ENCODE measurements at regions not wholly inside any gene's neighbourhood (a gene's known extent, or its start where the extent isn't known, plus 50 kb on each side); places are given as distances from the start of the nearest gene placed in this dataset.
A peak's percentile ranks its signal among the peaks of the same experiment; 100 is the strongest.

DNA sequence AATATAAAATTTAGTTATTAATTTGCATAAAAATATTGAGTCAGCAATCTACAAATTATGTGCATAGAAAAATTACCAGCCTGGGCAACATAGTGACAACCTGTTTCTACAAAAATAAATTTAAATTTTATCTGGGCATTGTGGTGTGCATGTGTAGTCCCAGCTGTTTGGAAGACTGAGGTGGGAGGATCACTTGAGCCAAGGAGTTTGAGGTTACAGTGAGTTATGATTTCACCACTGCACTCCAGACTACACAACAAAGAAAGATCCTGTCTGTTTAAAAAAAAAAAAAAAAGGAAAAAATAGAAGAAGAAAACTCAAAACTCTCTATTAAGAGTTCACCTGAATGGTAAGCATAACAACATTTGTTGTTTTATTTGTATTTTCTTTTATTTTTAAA lies 1048.4 kb upstream of the CDH2 start:
- no peak for DNase-seq (ENCODE audit: low read depth)

DNA sequence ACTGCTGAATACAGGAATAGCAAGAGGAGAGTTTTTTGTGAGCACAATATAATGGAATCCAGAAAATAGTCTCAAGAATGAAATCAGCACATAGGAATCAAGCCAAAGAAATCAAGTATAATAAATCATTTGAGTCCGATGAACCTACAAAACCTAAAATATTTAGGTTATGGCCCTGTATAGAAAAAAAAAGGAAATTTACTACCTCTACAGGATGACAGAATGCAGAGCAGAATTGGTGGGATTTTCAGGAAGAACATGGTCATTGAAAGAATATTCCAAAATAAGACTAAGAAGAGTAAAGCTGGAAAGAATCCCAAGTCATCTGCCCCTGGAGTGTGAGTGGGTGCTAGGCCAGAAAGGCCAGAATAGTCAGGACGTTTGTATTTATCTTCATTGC lies 1041.2 kb upstream of the CDH2 start:
- peak; percentile 2 for DNase-seq (ENCODE audit: low read depth)

DNA sequence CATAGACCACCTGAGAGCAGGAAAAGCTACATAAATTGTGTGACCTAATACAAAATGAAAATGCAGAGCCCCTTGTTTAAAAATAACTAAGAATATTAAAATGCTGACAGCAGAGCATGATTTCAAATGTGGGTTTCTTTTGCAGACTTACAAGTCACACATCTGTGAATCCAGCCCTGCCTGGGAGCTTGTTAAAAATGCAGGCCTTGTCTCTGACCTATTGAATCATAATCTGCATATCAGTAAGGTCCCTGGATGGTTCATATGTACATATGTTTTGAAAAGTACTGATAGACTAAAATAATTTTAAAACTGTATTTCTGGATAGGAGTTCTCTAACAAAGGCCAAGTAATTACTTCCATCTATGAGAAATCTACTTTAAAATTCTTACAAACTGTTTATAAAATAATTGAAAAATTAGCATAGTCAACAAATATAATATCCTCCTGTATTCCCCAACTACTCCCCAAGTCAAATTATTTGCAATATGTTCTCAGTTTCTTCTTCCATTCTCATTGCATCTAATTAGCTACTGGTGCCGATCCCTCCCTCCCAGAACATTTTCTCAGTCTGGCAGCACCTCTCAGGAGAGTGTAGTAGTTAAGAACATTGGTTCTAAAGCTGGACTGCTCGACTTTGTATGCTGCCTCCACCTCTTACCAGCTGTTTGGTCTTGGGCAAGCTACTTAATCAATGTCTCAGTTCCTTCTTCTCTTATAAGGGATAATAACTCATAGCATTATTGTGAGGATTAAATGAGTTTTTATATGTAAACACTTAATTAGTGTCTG lies 1040.4 kb upstream of the CDH2 start:
- DNase-seq (ENCODE audit: low read depth), result no peak

DNA sequence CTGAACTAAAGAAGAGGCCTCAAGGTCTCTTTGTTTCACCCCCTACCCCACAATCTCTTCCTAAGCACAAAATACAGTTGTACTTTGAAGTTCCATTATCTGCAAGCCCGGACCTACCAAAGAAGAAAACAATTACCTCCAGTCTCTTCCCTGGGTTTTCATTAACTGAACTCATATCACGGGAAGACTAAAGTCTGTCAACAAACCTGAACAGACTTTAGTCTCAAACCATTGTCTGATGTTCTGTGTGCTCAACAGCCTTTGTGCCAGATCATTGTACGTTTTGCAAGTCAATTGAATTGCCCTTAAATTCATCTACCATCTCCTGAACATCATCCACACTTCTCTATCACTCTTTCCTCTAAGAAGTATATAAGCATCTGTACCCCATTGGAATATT lies 1021.9 kb upstream of the CDH2 start:
- DNase-seq (ENCODE audit: low read depth), result no peak

DNA sequence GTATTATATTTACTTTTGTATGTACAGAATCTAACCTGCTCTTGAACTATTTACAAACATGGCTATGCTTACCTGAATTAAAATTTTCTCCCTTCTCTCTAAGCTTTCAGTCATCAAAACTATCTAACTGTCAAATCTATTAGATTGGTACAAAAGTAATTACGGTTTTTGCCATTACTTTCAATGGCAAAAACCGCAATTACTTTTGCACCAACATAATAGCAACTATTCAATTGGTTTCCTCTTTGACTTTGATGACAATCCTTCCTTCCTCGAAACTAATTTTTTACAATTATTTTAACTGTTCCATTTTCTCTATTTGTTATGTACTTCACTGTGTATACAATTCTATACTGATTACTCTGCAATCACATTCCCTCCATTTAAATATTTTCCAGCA lies 1019.4 kb upstream of the CDH2 start:
- DNase-seq (ENCODE audit: low read depth), result no peak

DNA sequence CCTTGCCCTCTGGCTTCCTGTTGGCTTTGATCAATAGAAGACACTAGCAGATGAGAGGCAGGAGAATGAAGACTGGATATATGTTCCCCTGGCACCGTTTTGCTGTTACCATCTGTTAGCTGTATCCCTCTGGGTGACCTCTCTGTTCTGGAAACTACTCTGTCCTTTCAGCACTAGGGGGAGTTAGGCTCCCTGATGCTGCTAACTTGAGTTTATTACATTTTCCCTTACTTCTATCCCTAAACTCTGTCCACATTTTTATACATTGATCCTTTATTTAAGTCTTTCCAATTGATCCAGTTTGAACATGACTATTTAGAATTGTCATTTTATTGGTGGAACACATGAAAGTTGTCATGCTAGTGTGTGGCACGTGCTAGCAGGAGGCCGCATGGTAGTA lies 1014.3 kb upstream of the CDH2 start:
- DNase-seq (ENCODE audit: low read depth), result peak; percentile 15

DNA sequence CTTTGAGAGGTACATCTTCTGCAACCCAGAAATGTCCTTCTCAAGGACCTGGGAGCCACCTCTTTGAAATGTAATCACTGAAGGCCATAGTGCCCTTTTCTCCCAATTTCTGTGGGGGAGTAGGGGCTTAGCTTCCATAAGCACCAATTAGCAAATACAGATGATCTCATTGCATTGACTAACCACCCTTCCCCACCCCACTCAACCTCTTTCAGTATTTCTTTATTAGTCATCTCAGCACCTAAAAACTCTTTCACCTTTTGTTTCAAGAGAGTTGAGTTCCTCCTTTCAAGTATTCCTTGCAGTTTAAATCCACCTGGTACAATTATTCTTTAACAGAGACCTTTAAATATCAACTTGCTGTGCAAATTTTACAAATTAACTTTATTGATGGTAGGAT lies 1011.8 kb upstream of the CDH2 start:
- DNase-seq (ENCODE audit: low read depth), result no peak

DNA sequence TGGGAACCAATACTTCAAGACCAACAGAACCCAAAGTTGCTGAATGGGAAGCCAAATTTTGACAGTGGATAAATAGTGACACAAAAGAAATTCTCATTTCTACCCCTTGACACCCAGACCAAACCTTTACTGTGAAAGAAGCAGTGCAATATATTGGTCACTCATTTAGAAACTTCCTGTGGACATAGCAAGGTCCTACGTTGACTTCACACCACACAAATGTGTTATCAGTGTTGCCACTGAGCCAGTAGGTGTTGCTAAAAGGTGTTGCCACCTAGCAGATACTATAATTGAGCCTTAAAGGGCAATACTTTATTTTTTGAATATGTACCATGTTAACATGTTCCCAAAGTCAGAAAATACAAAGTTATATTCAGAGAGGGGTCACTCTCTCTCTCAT lies 1008.9 kb upstream of the CDH2 start:
- DNase-seq (ENCODE audit: low read depth), result no peak

DNA sequence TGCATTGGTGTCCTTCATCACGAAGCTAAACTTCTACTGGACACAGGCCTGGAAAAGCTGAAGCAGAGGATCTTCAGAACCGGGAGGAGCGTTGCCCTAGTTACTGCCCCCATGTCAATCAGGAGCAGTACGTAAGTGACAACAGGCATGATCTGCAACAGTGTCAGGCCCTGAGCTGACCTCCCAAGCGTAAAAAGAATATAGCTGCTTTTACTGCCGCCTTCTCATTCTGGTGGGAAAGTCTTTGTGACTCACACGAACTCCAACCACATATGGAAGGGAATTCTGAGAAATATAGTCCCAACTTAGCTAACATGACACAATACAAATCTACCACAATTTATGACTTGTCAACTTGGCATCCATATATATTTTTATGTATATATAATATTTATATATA lies 1007.7 kb upstream of the CDH2 start:
- DNase-seq (ENCODE audit: low read depth), result no peak

DNA sequence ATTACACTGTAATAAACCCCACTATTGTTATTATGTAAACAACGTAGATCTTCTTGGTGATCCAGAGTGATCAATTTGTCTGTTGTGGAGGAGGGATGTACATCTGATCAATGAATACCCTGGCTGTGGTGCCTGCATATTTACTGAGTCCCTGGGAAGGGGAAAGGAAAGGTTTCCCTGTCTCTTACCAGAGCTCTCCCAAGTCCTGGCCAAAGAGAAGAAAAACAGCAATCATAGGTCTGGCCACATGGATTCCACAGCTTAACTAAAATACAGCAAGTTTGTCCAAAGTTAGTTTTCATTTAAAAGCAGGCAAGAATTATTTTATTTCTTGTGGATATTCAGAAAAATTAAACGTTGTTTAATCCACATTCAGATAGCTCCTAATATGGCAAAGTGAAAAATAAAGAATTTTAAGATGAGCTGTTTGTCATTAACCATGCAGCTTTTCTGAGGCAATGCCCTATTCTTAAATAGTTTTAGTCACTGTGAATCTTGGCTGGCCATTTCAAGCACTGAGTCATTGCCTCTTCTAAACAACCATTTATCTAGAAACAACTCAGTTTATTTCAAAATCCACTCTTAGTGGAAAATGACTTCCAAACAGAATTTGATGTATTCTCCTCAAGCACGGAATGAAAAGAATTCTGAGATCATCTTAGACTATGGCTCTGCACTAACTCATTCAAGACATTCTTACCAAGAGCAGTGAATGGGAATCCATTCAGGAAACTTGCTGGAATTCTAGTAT lies 1004.4 kb upstream of the CDH2 start:
- DNase-seq (ENCODE audit: low read depth), result peak; percentile 85

DNA sequence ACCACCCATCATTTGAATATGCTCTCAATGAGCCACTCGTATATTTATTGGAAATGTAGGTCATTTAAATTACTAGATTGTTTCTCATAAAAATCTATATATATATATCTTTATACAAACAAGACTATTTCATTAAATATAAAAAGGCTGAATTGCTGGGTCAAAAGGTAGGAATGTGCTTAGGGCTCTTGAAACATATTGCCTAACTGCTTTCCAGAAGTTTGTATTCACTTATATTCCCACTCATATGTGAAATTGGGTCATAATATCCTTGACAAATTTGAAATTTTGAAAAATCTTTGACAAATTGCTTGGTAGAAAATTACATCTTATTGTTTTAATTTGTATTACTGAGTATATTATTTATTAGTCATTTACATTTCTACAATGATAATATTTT lies 999.8 kb upstream of the CDH2 start:
- DNase-seq (ENCODE audit: low read depth), result no peak

DNA sequence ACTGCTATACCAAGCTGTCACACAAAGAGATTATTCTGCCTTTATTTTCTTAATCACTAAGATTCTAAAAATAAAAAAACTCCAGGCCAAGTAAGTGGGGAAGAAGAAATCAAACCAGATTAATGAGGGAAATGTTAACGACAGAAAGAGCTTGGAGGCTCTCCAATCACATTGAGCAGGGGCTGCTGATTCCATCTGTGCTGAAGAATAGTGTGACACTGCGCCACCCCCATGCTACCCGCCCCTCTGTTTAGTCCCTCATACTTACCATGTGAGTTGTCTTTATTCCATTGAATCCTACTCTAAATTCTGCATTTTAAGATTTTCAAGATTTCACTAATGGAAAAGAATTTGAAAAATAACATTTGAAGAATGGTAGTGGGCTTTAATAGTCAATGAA lies 998.0 kb upstream of the CDH2 start:
- no peak for DNase-seq (ENCODE audit: low read depth)

DNA sequence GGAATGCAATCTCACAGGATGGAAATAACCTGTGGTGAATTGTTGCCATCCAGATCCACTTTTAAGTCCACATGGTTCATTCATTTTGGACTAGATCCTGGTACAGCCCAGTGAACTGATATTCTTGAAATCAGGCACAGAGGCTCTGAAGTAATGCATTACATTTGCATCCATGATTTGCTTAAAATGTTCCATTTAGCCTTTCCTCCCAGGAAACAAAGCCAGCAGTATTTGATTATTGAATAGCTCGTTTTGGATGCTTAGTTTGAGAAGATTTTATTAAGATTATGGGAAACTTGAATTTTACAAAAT lies 995.8 kb upstream of the CDH2 start:
- no peak for DNase-seq (ENCODE audit: low read depth)

DNA sequence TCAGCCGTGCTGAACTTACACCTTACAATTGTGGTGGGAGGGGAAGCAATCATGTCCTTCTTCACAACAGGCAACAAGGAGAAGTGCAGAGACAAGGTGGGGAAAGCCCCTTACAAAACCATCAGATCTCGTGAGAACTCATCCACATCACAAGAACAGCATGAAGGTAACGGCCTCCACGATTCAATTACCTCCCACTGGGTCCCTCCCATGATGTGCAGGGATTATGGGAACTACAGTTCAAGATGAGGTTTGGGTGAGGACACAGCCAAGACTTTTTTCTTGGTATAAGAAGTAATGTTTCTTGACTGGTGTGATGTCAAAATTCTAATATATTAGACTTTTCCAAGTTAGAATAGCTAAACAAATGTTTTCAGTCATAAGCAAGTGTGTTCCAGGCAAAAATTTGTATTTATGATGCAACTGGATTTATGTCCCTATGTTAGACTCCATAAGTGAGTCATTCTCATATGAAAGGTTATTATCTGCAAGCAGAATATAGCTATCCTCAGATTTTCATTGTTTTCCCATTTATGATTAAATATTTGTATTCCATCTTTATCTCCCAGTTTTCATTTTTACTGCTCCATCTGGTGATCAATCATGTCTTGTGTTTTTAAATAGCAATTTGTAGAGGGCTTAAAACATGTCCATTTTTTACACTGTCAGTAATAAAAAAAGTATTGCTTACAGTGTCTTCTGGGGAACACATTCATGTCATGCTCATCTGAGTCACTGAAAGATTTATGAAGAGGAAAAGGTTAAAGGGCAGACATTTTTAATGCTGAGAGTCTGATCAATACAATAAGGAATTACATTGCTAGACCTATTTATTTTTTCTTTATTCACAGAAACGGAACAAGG lies 995.2 kb upstream of the CDH2 start:
- DNase-seq (ENCODE audit: low read depth), result peak; percentile 39

DNA sequence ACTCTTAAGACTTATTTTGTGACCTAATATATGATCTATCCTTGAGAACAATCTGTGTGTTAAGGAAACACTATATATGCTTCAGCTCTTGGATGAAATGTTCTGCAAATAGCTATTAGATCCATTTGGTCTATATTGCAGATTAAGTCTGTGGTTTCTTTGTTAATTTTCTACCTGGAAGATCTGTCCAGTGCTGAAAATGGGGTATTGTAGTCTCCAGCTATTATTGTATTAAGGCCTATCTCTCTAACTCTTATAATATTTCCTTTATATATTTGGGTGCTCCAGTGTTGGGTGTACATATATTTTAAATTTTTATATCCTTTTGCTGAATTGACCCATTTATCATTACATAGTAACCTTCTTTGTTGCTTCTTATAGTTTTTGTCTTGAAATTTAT lies 992.7 kb upstream of the CDH2 start:
- no peak for DNase-seq (ENCODE audit: low read depth)

DNA sequence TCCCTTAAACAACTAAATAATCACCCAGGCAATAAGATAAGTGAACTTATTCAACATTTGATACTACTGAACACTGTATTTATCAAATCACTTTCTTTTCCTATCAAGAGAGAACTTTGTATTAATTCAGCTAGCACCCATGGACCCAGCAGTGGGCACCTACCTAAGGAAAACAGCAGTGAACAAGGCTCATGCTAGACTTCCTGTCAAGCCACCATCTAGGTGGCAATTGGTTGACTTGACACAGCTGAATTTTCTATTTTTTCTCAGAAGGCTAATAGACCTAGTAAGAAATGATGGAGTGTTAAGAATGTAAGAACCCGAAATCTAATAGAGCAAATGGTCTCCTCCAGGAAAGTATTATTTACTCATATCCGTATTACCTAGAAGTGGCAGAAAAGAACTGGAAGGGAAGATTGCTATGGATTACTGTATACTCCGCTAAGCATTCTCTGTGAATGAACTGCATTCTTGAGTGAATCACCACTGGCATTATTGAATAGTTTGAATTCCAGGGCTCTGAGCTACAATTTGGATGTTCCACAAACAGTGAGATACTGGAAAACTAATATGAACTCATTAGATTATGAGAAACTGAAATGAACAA lies 988.2 kb upstream of the CDH2 start:
- peak; percentile 48 for DNase-seq (ENCODE audit: low read depth)

DNA sequence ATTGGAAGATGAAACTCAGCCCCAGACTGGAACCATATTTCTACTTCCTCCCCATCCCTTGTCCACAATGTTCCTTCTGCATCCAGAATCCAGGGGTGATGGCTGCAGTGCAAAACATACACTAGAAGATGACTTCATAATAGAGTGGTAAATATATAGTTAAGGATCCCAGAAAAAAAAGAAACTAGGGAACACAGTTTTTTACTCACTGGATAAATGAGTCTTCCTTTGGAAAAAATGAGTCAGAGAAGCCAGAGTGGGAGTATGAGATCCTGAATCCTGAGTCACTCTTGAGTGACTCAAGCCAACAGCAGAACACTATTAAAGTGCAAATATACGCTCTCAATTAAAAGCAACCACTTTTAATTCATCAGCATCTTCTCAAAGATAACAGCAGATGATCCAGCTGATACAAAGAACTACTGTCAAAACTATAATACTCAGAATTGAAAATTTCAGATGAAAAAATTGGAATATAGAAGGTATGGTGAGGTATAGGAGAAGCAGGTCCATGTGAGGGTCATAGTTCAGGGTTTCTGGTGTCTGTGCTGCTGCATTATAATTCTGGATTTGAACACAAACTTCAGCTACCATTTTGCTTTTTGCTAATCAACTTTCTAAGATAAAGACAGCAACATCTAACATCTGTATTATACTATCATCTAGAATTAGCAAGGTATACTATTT lies 987.2 kb upstream of the CDH2 start:
- peak; percentile 68 for DNase-seq (ENCODE audit: low read depth)

DNA sequence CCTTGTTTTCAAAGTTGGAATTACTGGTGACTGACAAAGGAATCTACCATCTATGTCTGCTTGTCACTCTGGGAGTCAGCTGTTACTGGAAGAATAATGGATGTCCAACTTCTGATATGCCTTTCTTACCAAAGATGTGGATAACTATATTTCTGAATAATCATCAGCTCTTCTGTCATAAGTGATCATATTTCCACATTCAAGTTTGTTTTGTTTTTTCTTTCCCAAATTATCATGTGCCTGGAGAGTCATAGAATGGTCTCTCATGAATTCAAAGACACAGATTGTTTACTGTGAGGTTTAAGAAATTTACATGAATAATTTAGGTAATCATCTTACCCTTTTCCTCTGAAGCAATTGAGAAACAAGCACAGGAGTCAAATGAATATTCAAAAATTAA lies 986.7 kb upstream of the CDH2 start:
- no peak for DNase-seq (ENCODE audit: low read depth)

DNA sequence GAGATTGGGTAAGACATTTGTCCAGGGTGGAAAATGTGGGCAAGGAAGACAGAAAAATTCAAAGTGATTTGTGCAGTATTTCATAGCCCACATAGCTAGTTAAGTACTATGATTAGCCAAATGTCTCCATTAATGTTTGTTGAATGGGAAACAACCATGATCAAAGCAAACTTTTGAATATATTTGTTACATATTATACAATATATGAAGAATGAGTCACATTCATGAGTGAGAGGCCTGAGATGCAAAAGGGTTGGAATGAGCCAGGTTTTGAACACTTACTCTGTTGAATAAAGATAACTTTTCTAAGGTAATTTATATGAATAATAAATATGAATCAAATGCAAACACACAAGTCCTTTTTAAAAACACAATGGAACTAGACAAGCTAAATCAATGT lies 984.5 kb upstream of the CDH2 start:
- no peak for DNase-seq (ENCODE audit: low read depth)

DNA sequence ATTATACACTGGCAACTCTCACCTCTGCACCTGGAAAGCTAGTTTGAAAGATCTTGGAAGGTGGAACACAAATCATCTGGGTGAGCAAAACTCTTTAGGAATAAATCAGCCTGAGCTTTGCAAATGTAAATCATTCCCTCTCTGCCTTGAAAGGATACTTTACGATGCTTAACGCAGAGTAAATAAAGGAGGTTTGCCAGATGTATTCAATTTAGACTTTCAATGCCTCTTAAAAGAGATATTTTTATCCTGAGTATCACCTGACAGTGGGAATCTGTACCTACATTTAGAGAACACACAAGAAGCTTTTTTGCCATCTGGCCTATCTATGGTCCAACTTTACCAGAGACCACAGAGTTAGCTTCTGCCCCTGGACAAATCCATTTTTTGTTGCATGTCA lies 983.2 kb upstream of the CDH2 start:
- DNase-seq (ENCODE audit: low read depth), result no peak

DNA sequence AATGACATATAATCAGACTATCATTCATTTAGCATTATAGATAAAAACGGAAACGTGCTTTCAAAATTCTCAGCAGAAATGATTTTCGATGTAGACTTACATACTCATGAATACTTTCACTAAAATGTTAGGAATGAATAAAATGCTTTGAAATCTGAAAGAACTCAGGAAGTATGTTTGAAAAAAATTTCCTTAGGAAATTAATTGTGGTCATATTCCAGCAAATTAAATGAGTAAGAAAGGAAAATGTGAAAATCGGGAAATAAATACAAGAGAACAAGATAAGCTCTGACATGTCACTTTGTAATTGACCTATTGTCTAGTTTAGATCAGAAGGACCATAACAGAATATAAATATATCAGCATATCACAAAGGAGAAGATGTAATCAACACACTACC lies 981.0 kb upstream of the CDH2 start:
- DNase-seq (ENCODE audit: low read depth), result no peak

Data from GM04504 (cell line).